Spleen (tissue), 11 donors: ENCODE measurements at regions not wholly inside any gene's neighbourhood (a gene's known extent, or its start where the extent isn't known, plus 50 kb on each side); places are given as distances from the start of the nearest gene placed in this dataset.
"Not testable (repeated sequence)": the region's sequence is repeated elsewhere in the genome, so short reads cannot be mapped to it uniquely, and the experiment has no call there.

Source experiments
- DNase-seq: peaks from one replicate; pipeline ENCODE4 v3.0.0-alpha.2; 2020
- H3K27ac ChIP-seq, 8 donors: fragments of 200-600 bp; sonication (generic) in 7 of 8; 1 replicate in 4 of 8; 2 replicates in 4 of 8; pipeline versions ENCODE4 v1.5.0 to v1.8.0; 2016 to 2021; ENCODE audit warnings: inconsistent platforms in 4 of 8, mild to moderate bottlenecking in 4 of 8, moderate library complexity in 1 of 8
- H3K27me3 ChIP-seq, 7 donors: fragments of 200-600 bp; sonication (generic) in 6 of 7; replicated peaks in 1 of 7; 1 replicate in 4 of 7; 2 replicates in 3 of 7; pipeline versions ENCODE4 v1.5.0 to v1.8.0; 2016 to 2021; ENCODE audit warnings: inconsistent platforms in 3 of 7, mild to moderate bottlenecking in 1 of 7
- H3K36me3 ChIP-seq, 6 donors: fragments of 200-600 bp; sonication (generic) in 5 of 6; 1 replicate in 4 of 6; 2 replicates in 2 of 6; pipeline versions ENCODE4 v1.5.0 to v1.8.0; 2016 to 2021; ENCODE audit warnings: inconsistent platforms in 2 of 6
- H3K4me1 ChIP-seq, 6 donors: fragments of 200-600 bp; sonication (generic) in 5 of 6; 1 replicate in 3 of 6; 2 replicates in 3 of 6; pipeline versions ENCODE4 v1.5.0 to v1.8.0; 2016 to 2021; ENCODE audit warnings: inconsistent platforms in 3 of 6
- H3K4me3 ChIP-seq, 8 donors: fragments of 200-600 bp; sonication (generic) in 7 of 8; 1 replicate in 4 of 8; 2 replicates in 4 of 8; pipeline versions ENCODE4 v1.5.0 to v1.8.0; 2016 to 2021; ENCODE audit warnings: inconsistent platforms in 4 of 8, mild to moderate bottlenecking in 4 of 8, moderate library complexity in 2 of 8
- H3K9me3 ChIP-seq, 8 donors: fragments of 200-600 bp; sonication (generic) in 7 of 8; 1 replicate in 4 of 8; 2 replicates in 4 of 8; pipeline versions ENCODE4 v1.5.0 to v1.8.0; 2016 to 2021; ENCODE audit warnings: inconsistent platforms in 4 of 8
- CTCF ChIP-seq, 11 experiments: fragments of 200-600 bp in 7 of 11; fragments of 450-650 bp in 4 of 11; sonication (generic) in 4 of 11; IDR thresholded peaks in 8 of 11; conservative IDR thresholded peaks in 3 of 11; 1 replicate in 7 of 11; 2 replicates in 4 of 11; pipeline versions ENCODE4 v1.4.0 to v1.8.0; 2016 to 2021; ENCODE audit warnings: antibody characterized with exemption in 11 of 11, inconsistent platforms in 4 of 11, mild to moderate bottlenecking in 1 of 11
- POLR2A ChIP-seq, 3 donors: fragments of 450-650 bp; IDR thresholded peaks; one replicate each; pipeline ENCODE4 v1.5.1; 2017; ENCODE audit warnings: antibody characterized with exemption in 3 of 3, mild to moderate bottlenecking in 1 of 3
- POLR2AphosphoS5 ChIP-seq, 3 donors: sonication (generic); formaldehyde crosslinking; IDR thresholded peaks; one replicate each; pipeline ENCODE4 v1.5.1; 2017; ENCODE audit warnings: antibody characterized with exemption in 3 of 3
- WGBS, 5 donors: extraction: QIAGEN DNeasy Blood & Tissue Kit in 3 of 5; methylation state at CpG; one replicate each; pipeline versions ENCODE4 v1.1.5 to v1.1.7; 2013 to 2018; 5-methylcytosine and 5-hydroxymethylcytosine counted together
- intact Hi-C: fragments of 100-400 bp; cut with DNase I; formaldehyde crosslinking; loops from one replicate; pipeline ENCODE4 v1.15.0; 2023; ENCODE audit warnings: low total_unique reads
- donor health status: healthy with polysubstance abuse.
- donor health status: DM: no; HTN: no; CAD: no; lungs with moderate emphysema.
- donor health status: DM: no; HTN: no; CAD: no.
- donor health status: Bipolar disorder and iron deficiency.
- donor health status: healthy.
- donor health status: DM: no; HTN: no; CAD: no.
- donor health status: DM: yes; HTN: yes; CAD: no.

- Histone ChIP-seq H3K9me3 (no peaks in the 10 kb centered on the region), H3K27ac (no peak overlapping the region), H3K27me3 (peaks cover 0 to 9% (median 0%) of the 10 kb centered on the region in 7 donors), H3K36me3 (no peaks in the 10 kb centered on the region), H3K4me1 (no peaks in the 10 kb centered on the region), H3K4me3 (no peak overlapping the region)
- intact Hi-C loops, result no loop called here
- no peak for DNase-seq
- no peak for TF ChIP-seq POLR2A (IDR thresholded peaks at IDR 0.05)
- no peak for TF ChIP-seq CTCF (IDR thresholded peaks at IDR 0.05 in 8 of 11, conservative IDR thresholded peaks at IDR 0.05 in 3 of 11)
- TF ChIP-seq POLR2AphosphoS5 (IDR thresholded peaks at IDR 0.05), result no peak
- WGBS, 5 donors, result 61 to 82% (median 76%) methylated on average over 8 of the region's 8 CpGs
These were observed 281.9 kb upstream of the MAF start for GRCh38 chr16:79882340-79883005.

GRCh38 chr16:79881107-79881506 lies 280.6 kb upstream of the MAF start:
- H3K27ac ChIP-seq, H3K27me3 ChIP-seq, DNase-seq, H3K4me3 ChIP-seq, H3K4me1 ChIP-seq, intact Hi-C loops, H3K36me3 ChIP-seq, H3K9me3 ChIP-seq: not testable (repeated sequence)
- WGBS, 5 donors, result 82 to 94% (median 89%) methylated on average over 9 of the region's 9 CpGs

- intact Hi-C loops, result no loop called here
- H3K4me3 ChIP-seq, result no peak overlapping the region
- TF ChIP-seq CTCF (IDR thresholded peaks at IDR 0.05 in 8 of 11, conservative IDR thresholded peaks at IDR 0.05 in 3 of 11), result no peak
- TF ChIP-seq POLR2AphosphoS5 (IDR thresholded peaks at IDR 0.05), result no peak
- no peak for TF ChIP-seq POLR2A (IDR thresholded peaks at IDR 0.05)
- DNase-seq, result no peak
- H3K4me1 ChIP-seq, result no peaks in the 10 kb centered on the region
- H3K9me3 ChIP-seq, result no peaks in the 10 kb centered on the region
- no peaks in the 10 kb centered on the region for H3K36me3 ChIP-seq
- peaks cover 0 to 13% (median 0%) of the 10 kb centered on the region in 7 donors for H3K27me3 ChIP-seq
- no peak overlapping the region for H3K27ac ChIP-seq
- WGBS, 5 donors, result 79 to 86% (median 83%) methylated on average over 3 of the region's 3 CpGs
These were observed 275.8 kb upstream of the MAF start for GRCh38 chr16:79876332-79876730.

- Histone ChIP-seq H3K9me3 (no peaks in the 10 kb centered on the region), H3K4me3 (no peak overlapping the region), H3K36me3 (no peaks in the 10 kb centered on the region), H3K27ac (no peak overlapping the region), H3K27me3 (peaks cover 0 to 4% (median 0%) of the 10 kb centered on the region in 7 donors), H3K4me1 (no peaks in the 10 kb centered on the region)
- no peak for DNase-seq
- intact Hi-C loops, result no loop called here
- no peak for TF ChIP-seq CTCF (IDR thresholded peaks at IDR 0.05 in 8 of 11, conservative IDR thresholded peaks at IDR 0.05 in 3 of 11)
- no peak for TF ChIP-seq POLR2A (IDR thresholded peaks at IDR 0.05)
- TF ChIP-seq POLR2AphosphoS5 (IDR thresholded peaks at IDR 0.05), result no peak
- 70 to 94% (median 83%) methylated on average over 2 to 5 of the region's 5 CpGs for WGBS, 5 donors
These were observed 273.9 kb upstream of the MAF start for GRCh38 chr16:79874391-79874790.
